Type B pancreatic cell (in vitro differentiated cells): ENCODE measurements at regions not wholly inside any gene's neighbourhood (a gene's known extent, or its start where the extent isn't known, plus 50 kb on each side); places are given as distances from the start of the nearest gene placed in this dataset.

Experiments used
- DNase-seq: peaks from one replicate; pipeline ENCODE4 v3.0.0; 2021; ENCODE audit warnings: mixed read lengths; ENCODE audit not compliant: unreplicated experiment; ENCODE audit errors: extremely low spot score
- H3K27ac Mint-ChIP-seq: 2 replicates; pipeline ENCODE4 v1.8.0; 2021; ENCODE audit warnings: mild to moderate bottlenecking, mixed read lengths
- H3K27me3 Mint-ChIP-seq: 2 replicates; pipeline ENCODE4 v1.8.0; 2021; ENCODE audit warnings: mixed read lengths
- H3K36me3 Mint-ChIP-seq: 2 replicates; pipeline ENCODE4 v1.8.0; 2021; ENCODE audit warnings: mixed read lengths
- H3K4me1 Mint-ChIP-seq: one replicate; pipeline ENCODE4 v1.8.0; 2021; ENCODE audit warnings: mixed read lengths; ENCODE audit not compliant: unreplicated experiment
- H3K4me3 Mint-ChIP-seq: 2 replicates; pipeline ENCODE4 v1.8.0; 2021; ENCODE audit warnings: mild to moderate bottlenecking, mixed read lengths
- H3K9me3 Mint-ChIP-seq: 2 replicates; pipeline ENCODE4 v1.8.0; 2021; ENCODE audit warnings: mixed read lengths
- TF ChIP-seq, protein P1 (sequence below): fragments of 200-600 bp; sonication (generic); conservative IDR thresholded peaks from 2 replicates; pipeline ENCODE4 v1.5.0; 2021; ENCODE audit warnings: antibody characterized with exemption, mild to moderate bottlenecking

DNA sequence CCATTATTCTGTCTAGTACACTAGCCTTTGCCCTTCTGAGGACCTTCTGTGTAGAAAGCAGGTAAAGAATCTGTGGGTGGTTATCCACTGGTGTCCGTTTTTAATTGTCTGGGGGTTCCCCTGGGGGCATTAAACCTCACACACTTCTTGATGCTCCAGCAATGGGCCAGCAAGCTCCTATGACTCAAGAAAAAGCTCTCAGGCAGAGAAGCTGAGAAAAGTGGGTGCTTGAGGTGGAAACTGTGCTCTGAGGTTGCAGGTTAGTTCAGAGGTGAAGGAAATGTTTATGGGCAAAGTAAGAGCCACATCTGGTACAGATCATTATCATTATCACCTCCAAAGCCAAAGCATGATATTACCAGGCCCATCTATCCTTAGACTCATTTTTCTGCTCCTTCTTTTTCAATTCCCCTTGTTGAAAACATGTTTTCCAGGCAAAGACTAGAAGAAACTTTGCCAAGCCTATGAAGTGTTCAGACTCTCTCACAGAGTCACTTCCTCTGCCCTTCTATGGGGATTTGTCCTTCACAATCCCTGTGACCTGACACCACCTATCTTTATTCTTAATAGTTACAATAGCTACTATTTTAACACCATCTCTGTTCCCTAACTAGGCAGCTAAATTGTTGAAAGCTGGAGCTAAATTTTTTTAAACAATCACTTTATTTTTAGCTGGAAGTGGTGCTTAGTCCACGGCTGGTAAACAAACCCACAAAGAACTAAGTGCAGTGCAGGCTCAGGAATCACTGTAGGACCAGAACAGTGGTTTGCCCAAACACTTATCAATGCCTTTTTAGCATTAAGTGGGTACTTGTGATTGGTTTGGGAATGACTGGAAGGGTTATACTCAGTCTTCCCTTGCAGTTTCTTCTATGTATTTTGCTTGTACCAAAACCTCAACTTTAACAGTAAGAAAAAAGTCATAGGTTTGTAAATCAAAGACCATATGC is 512.8 kb upstream of the POU3F3 start:
- H3K4me1 Mint-ChIP-seq, result no peaks in the 10 kb centered on the region
- TF ChIP-seq, protein P1, sequence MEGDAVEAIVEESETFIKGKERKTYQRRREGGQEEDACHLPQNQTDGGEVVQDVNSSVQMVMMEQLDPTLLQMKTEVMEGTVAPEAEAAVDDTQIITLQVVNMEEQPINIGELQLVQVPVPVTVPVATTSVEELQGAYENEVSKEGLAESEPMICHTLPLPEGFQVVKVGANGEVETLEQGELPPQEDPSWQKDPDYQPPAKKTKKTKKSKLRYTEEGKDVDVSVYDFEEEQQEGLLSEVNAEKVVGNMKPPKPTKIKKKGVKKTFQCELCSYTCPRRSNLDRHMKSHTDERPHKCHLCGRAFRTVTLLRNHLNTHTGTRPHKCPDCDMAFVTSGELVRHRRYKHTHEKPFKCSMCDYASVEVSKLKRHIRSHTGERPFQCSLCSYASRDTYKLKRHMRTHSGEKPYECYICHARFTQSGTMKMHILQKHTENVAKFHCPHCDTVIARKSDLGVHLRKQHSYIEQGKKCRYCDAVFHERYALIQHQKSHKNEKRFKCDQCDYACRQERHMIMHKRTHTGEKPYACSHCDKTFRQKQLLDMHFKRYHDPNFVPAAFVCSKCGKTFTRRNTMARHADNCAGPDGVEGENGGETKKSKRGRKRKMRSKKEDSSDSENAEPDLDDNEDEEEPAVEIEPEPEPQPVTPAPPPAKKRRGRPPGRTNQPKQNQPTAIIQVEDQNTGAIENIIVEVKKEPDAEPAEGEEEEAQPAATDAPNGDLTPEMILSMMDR, result no peak
- H3K27me3 Mint-ChIP-seq, result peaks cover 47% of the 10 kb centered on the region
- no peak overlapping the region for H3K4me3 Mint-ChIP-seq
- H3K36me3 Mint-ChIP-seq, result no peaks in the 10 kb centered on the region
- no peaks in the 10 kb centered on the region for H3K9me3 Mint-ChIP-seq
- H3K27ac Mint-ChIP-seq, result no peak overlapping the region
- DNase-seq, result no peak

DNA sequence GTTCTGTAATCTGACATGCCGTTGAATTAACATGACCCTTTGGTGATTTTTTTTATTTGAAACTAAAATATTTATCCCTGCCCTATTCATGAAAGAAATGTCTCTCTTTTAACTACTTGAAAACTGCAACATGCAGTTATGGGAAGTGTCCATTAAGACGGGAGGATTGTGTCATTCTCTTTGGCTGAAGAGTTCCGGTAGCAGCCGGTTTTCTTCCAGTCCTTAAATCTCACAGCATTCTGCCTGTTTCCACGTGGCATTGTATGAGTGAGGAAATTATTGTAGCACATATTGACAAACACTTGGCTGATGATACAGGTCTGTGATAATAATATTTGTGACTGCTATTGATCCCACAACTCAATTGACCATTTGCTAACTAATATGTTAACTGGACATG is 509.6 kb upstream of the POU3F3 start:
- Mint-ChIP-seq H3K4me1 (no peaks in the 10 kb centered on the region), H3K9me3 (no peaks in the 10 kb centered on the region), H3K27ac (no peak overlapping the region), H3K27me3 (peaks cover 40% of the 10 kb centered on the region), H3K4me3 (no peak overlapping the region), H3K36me3 (no peaks in the 10 kb centered on the region)
- TF ChIP-seq, protein P1, result no peak
- DNase-seq, result no peak

DNA sequence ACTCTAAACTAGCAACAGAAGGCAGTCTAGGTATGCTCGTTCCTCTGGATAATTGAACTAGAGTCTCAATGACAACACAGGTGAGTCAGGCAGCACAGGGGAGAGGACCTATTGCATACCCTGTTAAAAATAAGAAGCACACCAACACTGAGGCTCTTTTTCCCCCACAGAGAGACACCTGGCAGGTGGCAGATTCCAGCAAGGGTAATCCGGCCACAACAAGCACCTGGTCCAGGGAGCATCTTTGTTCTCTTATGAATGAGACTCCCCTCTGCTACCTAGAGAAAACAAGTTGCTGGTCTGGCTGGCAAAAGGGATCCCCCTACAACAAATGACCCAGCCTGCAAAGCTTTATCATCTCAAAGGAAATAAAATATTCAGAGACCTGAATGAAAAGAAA is 508.9 kb upstream of the POU3F3 start:
- Mint-ChIP-seq H3K27me3 (peaks cover 43% of the 10 kb centered on the region), H3K36me3 (no peaks in the 10 kb centered on the region), H3K4me1 (no peaks in the 10 kb centered on the region), H3K4me3 (no peak overlapping the region), H3K9me3 (no peaks in the 10 kb centered on the region), H3K27ac (no peak overlapping the region)
- TF ChIP-seq, protein P1, result no peak
- DNase-seq, result no peak

DNA sequence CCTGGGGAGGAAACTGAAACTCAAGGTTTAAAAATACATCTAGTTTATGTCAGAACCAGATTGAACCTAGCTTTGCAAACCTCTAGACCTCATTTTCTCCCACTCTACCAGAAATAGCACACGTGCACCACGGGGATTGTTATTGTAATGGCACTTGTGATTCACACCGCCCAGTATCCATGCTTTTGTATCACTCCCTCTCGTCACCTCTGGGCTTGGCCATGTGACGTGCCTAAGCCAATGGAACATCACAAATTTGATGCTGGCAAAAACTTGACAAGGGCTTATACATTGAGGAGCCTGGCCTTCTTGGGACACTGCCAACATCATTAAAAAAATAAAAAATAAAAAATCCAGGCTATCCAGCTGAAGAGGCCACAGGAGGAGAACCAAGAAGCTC is 495.8 kb upstream of the POU3F3 start:
- H3K9me3 Mint-ChIP-seq, result no peaks in the 10 kb centered on the region
- H3K27ac Mint-ChIP-seq, result no peak overlapping the region
- H3K36me3 Mint-ChIP-seq, result no peaks in the 10 kb centered on the region
- DNase-seq, result no peak
- H3K4me1 Mint-ChIP-seq, result no peaks in the 10 kb centered on the region
- H3K27me3 Mint-ChIP-seq, result peaks cover 7% of the 10 kb centered on the region
- TF ChIP-seq, protein P1, result no peak
- no peak overlapping the region for H3K4me3 Mint-ChIP-seq

DNA sequence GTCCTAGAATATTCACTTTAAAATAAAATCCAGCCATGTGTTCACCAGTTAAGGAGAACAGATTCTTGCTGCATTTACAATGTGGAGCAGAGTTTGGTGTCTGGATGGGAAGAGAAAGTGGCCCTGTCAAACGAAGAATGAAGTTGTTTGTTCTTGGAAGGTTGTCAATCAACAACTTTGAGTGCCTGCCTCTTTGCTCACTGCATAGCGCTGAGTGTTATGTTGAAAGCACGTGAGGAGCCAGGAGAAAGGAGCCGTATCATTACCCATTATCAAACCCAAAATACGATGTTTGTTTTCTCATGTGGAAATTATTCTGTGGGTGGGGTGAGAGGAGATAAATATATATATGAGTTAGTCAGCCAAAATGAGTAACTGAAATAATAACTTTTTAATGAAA is 492.5 kb upstream of the POU3F3 start:
- no peaks in the 10 kb centered on the region for H3K4me1 Mint-ChIP-seq

More for the DNA sequence above, 492.5 kb upstream of the POU3F3 start:
- no peaks in the 10 kb centered on the region for H3K9me3 Mint-ChIP-seq
- DNase-seq, result no peak
- H3K4me3 Mint-ChIP-seq, result no peak overlapping the region
- H3K27me3 Mint-ChIP-seq, result peaks cover 14% of the 10 kb centered on the region
- TF ChIP-seq, protein P1, result no peak
- H3K36me3 Mint-ChIP-seq, result no peaks in the 10 kb centered on the region
- H3K27ac Mint-ChIP-seq, result no peak overlapping the region
